Cardiac fibroblast (primary cell): ENCODE measurements at regions not wholly inside any gene's neighbourhood (a gene's known extent, or its start where the extent isn't known, plus 50 kb on each side); places are given as distances from the start of the nearest gene placed in this dataset.
A peak's percentile ranks its signal among the peaks of the same experiment; 100 is the strongest.

ENCODE experiments used
- DNase-seq, 2 donors: peaks; one replicate each; pipeline versions ENCODE4 v3.0.0 to v3.0.0-alpha.2; 2010; ENCODE audit warnings: low read depth in 2 of 2
- H3K4me3 ChIP-seq, 2 donors: replicated peaks in 1 of 2; 1 replicate in 1 of 2; 2 replicates in 1 of 2; pipeline ENCODE4 v1.5.1; 2011; ENCODE audit warnings: low read depth in 2 of 2, low read length in 2 of 2, mild to moderate bottlenecking in 2 of 2, moderate library complexity in 1 of 2
- TF ChIP-seq, protein P1 (sequence below): IDR thresholded peaks from one replicate; pipeline ENCODE4 v1.5.1; 2011; ENCODE audit warnings: low read depth, mild to moderate bottlenecking, low read length, inconsistent platforms

GRCh38 chr2:58938988-58939387, 697.9 kb upstream of the FANCL start:
- TF ChIP-seq, protein P1, sequence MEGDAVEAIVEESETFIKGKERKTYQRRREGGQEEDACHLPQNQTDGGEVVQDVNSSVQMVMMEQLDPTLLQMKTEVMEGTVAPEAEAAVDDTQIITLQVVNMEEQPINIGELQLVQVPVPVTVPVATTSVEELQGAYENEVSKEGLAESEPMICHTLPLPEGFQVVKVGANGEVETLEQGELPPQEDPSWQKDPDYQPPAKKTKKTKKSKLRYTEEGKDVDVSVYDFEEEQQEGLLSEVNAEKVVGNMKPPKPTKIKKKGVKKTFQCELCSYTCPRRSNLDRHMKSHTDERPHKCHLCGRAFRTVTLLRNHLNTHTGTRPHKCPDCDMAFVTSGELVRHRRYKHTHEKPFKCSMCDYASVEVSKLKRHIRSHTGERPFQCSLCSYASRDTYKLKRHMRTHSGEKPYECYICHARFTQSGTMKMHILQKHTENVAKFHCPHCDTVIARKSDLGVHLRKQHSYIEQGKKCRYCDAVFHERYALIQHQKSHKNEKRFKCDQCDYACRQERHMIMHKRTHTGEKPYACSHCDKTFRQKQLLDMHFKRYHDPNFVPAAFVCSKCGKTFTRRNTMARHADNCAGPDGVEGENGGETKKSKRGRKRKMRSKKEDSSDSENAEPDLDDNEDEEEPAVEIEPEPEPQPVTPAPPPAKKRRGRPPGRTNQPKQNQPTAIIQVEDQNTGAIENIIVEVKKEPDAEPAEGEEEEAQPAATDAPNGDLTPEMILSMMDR: no peak
- H3K4me3 ChIP-seq: no peak overlapping the region
- peak in 1 of 2 donors; percentile 1 for DNase-seq

DNA sequence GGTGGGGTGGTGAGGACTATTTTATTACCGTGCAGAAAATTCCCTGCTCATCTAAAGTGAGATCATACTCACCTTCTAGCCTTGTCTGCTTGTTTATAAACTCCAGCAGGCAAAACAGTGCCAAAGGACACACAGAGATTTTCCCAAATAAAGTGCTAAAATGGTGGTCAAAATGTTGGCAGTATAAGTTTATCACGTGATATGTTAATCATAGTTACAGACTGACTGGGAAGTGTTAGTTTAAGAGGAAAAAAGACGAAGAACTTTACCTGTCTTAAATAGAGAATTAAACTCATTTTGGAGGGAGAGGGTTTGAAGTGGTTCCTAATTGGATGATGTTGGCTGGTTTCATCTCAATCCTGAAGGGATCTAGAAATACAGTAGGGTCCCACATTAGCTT, 691.7 kb upstream of the FANCL start:
- TF ChIP-seq, protein P1: no peak
- no peak for DNase-seq

DNA sequence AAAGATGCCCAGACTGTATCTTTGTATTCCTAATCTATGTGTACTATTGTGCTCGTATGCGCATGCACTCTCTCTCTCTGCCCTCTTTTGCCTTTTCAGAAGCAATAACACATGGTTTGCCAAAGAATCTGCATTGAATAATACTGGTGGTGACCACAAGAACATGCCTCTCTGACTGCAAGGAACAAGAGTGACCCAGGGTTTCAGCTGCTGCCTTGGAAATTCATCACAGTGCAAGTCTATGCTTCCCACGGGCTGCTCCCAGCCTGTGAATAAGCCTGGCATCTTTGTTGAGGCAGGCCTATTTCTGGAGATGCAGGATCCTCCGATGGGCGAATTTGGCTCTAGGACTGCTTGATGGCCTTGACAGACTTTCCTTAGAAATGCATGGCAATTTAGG, 689.4 kb upstream of the FANCL start:
- TF ChIP-seq, protein P1: no peak
- H3K4me3 ChIP-seq: no peak overlapping the region
- no peak for DNase-seq

More for the DNA sequence above, 691.7 kb upstream of the FANCL start:
- no peak overlapping the region for H3K4me3 ChIP-seq

DNA sequence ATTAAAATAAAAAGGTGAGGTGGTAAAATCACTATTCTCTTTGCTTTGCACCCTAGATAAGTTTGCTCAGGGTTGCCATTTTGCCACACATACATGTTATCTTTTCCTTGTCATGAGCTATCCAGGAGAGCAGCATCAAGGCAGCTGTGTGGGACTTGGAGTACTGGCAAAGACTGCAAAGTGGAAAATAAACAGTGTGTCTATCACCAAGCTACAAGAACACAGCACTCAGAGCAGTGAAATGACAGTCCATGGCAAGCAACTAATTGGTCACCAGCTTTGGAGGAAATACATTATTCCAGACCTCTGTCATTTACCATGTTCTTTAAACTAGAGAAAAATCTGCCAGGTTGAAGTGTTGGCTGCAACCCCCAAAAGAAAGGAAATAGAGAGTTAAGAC, 687.8 kb upstream of the FANCL start:
- no peak overlapping the region for H3K4me3 ChIP-seq
- TF ChIP-seq, protein P1: no peak
- DNase-seq: no peak

- no peak for DNase-seq
- no peak overlapping the region for H3K4me3 ChIP-seq
- TF ChIP-seq, protein P1: no peak
These were observed 687.3 kb upstream of the FANCL start for GRCh38 chr2:58928391-58928790.

DNA sequence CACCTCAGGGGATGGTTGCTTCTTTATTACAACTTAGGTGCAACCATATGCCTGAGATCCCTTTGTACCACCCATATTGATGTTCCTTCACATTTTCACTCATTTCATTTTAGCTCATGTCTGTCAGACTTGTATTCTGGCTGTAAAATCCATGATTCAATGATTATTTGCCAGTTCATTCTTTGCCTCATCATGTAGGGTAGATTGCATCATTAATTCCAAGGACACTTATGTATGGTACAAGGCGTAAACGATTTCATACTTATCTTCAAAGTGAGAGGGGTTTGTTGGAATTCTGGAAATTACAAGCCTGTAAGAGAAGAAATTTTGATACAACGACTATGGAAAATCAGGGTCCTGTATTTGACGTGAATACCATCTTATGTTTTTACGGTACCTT, 685.0 kb upstream of the FANCL start:
- TF ChIP-seq, protein P1: no peak
- no peak overlapping the region for H3K4me3 ChIP-seq
- no peak for DNase-seq

DNA sequence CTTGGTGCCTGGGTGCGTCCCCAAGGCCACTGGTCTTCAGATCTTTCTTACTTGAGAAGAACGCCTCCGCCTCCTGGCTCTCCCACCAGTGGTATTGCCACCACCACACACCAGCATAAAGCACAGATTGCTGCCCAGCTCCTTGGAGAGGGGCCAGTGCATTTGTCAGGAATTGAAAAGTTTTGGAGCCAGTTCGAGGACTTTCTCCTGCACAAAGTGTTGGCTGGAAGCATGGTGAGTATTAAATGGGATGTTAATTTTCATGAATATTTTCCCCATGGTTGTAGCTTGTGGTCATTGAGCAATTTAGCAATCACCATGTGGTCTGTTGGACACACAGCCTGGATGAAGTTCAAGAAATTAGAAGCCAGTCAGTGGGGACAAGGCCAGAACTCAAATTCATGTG, 684.6 kb upstream of the FANCL start:
- no peak overlapping the region for H3K4me3 ChIP-seq
- DNase-seq: peak in 1 of 2 donors; percentile 1
- TF ChIP-seq, protein P1: no peak
